ENCODE measurements at regions not wholly inside any gene's neighbourhood (a gene's known extent, or its start where the extent isn't known, plus 50 kb on each side); places are given as distances from the start of the nearest gene placed in this dataset.

- no peaks in the 10 kb centered on the region for H3K36me3 ChIP-seq
- no peaks in the 10 kb centered on the region for H3K9me3 ChIP-seq
- H3K27me3 ChIP-seq (replicated peaks; ENCODE audit: insufficient read depth), result no peaks in the 10 kb centered on the region
- H3K4me1 ChIP-seq (replicated peaks), result no peaks in the 10 kb centered on the region
- no peak for TF ChIP-seq CTCF (IDR thresholded peaks at IDR 0.05)
- no peak for TF ChIP-seq POLR2A (IDR thresholded peaks at IDR 0.05)
- no peak overlapping the region for H3K4me3 ChIP-seq
- DNase-seq (ENCODE audit: low spot score), result no peak
- WGBS, result 81% methylated on average over 3 of the region's 3 CpGs
- H3K27ac ChIP-seq, result no peak overlapping the region
- intact Hi-C loops (cut with DNase I), result no loop called here
These were observed 1439.0 kb downstream of the CDH11 start for GRCh38 chr16:63682844-63683243.

GRCh38 chr16:63672493-63672892, 1449.4 kb downstream of the CDH11 start:
- Histone ChIP-seq H3K27me3 (replicated peaks; ENCODE audit: insufficient read depth) (no peaks in the 10 kb centered on the region), H3K9me3 (no peaks in the 10 kb centered on the region), H3K4me1 (replicated peaks) (no peaks in the 10 kb centered on the region), H3K36me3 (no peaks in the 10 kb centered on the region), H3K27ac (no peak overlapping the region), H3K4me3 (no peak overlapping the region)
- TF ChIP-seq POLR2A (IDR thresholded peaks at IDR 0.05) (no peak), POLR2AphosphoS5 (IDR thresholded peaks at IDR 0.05) (no peak), CTCF (IDR thresholded peaks at IDR 0.05) (no peak)
- no peak for DNase-seq (ENCODE audit: low spot score)
- 74% methylated on average over 2 of the region's 2 CpGs for WGBS
- intact Hi-C loops (cut with DNase I), result no loop called here

GRCh38 chr16:63663155-63663554, 1458.7 kb downstream of the CDH11 start:
- Histone ChIP-seq H3K9me3 (no peaks in the 10 kb centered on the region), H3K4me1 (replicated peaks) (no peaks in the 10 kb centered on the region), H3K36me3 (no peaks in the 10 kb centered on the region), H3K4me3 (no peak overlapping the region), H3K27ac (no peak overlapping the region), H3K27me3 (replicated peaks; ENCODE audit: insufficient read depth) (no peaks in the 10 kb centered on the region)
- DNase-seq (ENCODE audit: low spot score), result no peak
- no peak for TF ChIP-seq POLR2A (IDR thresholded peaks at IDR 0.05)
- no peak for TF ChIP-seq POLR2AphosphoS5 (IDR thresholded peaks at IDR 0.05)
- TF ChIP-seq CTCF (IDR thresholded peaks at IDR 0.05), result no peak
- 82% methylated on average over 1 of the region's 1 CpG for WGBS
- intact Hi-C loops (cut with DNase I), result no loop called here

- H3K27me3 ChIP-seq (replicated peaks; ENCODE audit: insufficient read depth), result no peaks in the 10 kb centered on the region
- no peaks in the 10 kb centered on the region for H3K36me3 ChIP-seq
- no peaks in the 10 kb centered on the region for H3K4me1 ChIP-seq (replicated peaks)
- no peak overlapping the region for H3K27ac ChIP-seq
- H3K4me3 ChIP-seq, result no peak overlapping the region
- TF ChIP-seq CTCF (IDR thresholded peaks at IDR 0.05) (no peak), POLR2AphosphoS5 (IDR thresholded peaks at IDR 0.05) (no peak), POLR2A (IDR thresholded peaks at IDR 0.05) (no peak)
- 66% methylated on average over 4 of the region's 4 CpGs for WGBS
- H3K9me3 ChIP-seq, result no peaks in the 10 kb centered on the region
- no peak for DNase-seq (ENCODE audit: low spot score)
- intact Hi-C loops (cut with DNase I), result no loop called here
These were observed 1466.0 kb downstream of the CDH11 start for GRCh38 chr16:63655846-63656245.

GRCh38 chr16:63653044-63653839, 1468.6 kb downstream of the CDH11 start:
- Histone ChIP-seq H3K4me1 (replicated peaks) (no peaks in the 10 kb centered on the region), H3K27me3 (replicated peaks; ENCODE audit: insufficient read depth) (no peaks in the 10 kb centered on the region), H3K36me3 (no peaks in the 10 kb centered on the region), H3K9me3 (no peaks in the 10 kb centered on the region), H3K4me3 (no peak overlapping the region), H3K27ac (no peak overlapping the region)
- TF ChIP-seq POLR2A (IDR thresholded peaks at IDR 0.05) (no peak), POLR2AphosphoS5 (IDR thresholded peaks at IDR 0.05) (no peak), CTCF (IDR thresholded peaks at IDR 0.05) (no peak)
- WGBS, result 51% methylated on average over 6 of the region's 6 CpGs
- intact Hi-C loops (cut with DNase I), result no loop called here
- no peak for DNase-seq (ENCODE audit: low spot score)

Measured in prostate gland (tissue), 2 donors.